DMS153 treated with DMSO at 0.1 percent for 48 hours (cell line): ENCODE measurements at regions not wholly inside any gene's neighbourhood (a gene's known extent, or its start where the extent isn't known, plus 50 kb on each side); places are given as distances from the start of the nearest gene placed in this dataset.

Source experiments
- DNase-seq: peaks from one replicate; lab custom pipeline; 2025; ENCODE audit not compliant: unreplicated experiment; lab: John Stamatoyannopoulos, UW

DNA sequence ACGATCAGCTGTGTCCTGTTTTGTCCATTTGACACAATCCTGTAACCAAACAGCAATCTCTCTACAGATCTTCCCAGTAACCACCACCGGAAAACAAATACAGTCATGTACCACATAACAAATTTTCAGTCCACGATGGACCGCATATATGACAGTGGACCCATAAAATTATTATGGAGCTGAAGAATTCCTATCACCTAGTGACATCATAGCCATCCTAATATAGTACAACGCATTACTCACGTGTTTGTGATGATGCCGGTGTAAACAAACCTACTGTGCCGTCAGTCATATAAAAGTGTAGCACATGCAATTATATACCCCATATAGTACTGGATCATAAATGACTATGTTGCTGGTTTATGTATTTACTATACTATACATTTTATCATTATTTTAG lies 133.7 kb upstream of the EDNRA start:
- no peak for DNase-seq

DNA sequence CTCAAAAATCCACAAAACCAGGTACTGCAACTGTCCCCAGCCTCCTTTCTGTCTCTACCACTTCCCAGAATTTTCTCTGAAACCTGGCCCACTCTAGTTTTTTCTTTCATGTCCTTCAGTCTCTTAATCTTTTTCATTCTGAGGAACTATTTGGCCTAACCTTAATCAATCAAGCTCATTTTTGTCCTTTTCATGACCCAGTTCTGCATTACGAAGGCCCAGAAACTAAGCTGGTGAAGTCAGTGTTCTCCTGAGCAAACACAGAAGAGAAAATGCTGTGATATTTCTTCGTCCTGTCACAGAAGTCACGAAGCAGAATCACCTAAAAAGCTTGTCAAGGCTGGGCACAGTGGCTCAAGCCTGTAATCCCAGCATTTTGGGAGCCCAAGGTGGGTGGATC lies 131.7 kb upstream of the EDNRA start:
- no peak for DNase-seq

DNA sequence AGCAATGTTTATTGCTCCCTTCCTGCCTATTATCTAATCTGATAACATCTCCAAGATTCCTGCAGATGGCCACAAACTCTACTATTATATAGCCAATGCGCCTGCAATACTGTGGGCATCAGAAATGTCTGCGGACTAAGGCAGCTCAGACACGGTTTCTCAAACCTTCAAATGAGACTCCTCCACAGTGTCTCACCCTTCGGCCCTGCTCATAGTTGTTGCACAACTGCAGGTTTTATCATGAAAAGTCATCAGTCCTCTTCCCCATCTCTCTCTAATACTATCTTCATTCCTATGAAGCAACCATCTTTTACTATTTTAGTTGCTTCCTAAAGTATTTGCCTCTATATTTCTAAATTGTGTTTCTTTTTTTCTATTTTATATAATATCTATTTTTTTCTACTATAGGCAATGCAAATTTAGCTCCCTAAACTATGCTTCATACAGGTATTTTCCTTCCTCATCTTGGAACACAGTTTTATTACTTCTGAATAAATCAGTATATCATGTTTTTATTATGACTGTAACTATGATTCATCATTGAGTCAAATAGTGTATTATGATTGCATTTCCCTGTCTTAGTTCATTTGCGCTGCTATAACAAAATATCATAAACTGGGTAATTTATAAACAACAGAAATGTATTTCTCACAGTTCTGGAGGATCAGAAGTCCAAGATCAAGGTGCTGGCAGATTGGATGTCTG lies 129.7 kb upstream of the EDNRA start:
- DNase-seq, result no peak

DNA sequence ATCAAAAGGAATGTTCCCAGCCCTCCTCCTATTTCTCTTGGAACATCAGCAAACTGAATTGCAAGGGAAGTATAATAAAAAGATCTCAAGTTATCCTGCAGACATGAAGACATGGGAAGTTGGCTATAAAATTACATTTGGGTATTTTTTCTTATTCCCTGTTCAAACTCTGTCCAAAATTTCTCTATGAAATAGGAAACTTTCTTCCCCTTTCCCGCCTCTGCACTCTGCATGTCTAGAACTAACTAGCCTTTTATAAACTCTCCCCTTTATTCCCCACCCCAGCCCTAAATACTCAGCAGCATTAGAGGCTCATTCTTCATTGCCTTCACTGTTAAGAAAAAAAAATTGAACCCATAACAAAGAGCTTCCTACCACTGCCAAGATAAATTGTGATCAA lies 126.7 kb upstream of the EDNRA start:
- DNase-seq, result no peak

DNA sequence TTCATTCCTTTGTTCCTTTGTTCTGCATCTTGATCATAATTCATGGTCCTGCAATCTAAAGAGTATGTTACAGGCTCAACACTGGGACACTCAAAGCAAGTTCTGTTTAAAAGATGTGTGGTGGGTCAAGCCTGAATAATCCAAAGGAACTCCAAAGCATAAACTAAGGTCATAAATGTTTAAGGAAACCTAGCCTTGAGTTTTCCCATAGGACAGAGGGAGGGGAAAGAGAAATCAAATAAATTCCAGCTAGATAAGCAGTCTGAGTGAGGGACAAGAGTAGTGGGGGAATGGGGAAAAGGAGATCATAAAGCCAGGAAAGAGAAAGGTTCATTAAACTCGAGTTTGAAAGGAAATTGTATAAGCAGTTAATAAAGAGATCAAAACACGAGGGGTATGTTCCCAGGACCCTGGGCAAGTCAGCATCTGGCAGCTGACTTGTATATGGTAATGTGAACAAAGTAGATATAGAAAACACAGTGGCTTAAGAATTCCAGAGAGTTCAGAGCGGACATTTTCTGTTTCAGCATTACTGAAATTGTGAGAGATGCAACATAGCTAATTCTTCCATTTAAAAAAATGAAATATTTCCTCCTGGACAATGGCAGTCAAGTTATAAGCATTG lies 125.8 kb upstream of the EDNRA start:
- no peak for DNase-seq

DNA sequence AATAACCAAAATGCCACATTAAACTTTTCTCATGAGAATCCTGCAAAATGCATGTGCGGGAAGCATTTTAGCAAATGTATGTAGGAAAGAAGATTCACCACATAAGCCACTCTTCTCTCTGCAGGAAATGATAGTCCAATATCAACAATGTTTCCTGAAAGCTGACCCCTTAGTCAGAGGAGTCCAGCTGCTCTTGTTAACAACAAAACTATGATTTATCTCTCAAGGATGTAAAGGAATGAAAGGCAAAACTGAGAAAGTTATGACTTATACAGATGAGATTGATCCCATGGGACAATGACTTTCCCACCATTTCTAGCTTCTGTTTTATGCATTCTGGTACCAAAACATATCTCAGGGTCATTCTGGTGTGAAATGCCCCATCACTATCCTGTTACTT lies 125.0 kb upstream of the EDNRA start:
- DNase-seq, result no peak

DNA sequence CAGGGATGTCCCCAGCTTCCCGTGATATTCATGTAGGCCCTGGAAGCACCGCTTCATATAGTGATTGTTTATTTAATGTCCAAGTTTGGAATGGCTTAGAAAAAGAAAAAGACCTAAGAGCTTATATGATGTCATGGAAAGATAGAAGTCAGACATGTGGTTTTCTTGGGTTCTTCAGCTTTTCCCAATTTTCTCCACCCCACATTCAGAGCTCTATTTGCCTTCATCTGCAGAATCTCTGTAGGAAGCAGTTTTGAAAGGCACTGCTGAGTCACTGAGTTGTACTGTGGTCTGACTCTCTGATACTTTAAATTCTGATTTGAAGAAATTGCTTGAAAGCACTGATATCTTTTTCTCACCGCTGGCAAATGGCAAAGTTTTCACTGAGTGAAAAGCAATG lies 120.6 kb upstream of the EDNRA start:
- no peak for DNase-seq

DNA sequence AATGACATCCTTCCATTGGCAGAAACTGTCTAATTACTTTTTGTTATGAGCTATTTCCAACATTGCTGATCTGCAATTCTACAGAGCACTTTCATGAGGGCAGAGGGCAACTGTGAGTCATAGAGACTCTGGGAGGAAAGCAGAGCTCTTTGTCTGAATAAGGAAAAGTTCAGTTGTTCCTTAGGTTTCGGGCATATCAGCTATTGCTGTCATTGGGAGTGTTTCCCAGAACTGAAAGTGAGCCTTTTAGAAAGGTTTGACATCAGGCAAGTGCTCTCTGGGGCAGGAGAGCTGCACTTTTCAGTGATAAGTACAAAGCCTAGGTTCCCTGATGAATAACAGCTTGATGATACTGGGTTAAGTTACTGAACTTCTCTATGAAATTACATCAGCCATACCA lies 119.2 kb upstream of the EDNRA start:
- no peak for DNase-seq

DNA sequence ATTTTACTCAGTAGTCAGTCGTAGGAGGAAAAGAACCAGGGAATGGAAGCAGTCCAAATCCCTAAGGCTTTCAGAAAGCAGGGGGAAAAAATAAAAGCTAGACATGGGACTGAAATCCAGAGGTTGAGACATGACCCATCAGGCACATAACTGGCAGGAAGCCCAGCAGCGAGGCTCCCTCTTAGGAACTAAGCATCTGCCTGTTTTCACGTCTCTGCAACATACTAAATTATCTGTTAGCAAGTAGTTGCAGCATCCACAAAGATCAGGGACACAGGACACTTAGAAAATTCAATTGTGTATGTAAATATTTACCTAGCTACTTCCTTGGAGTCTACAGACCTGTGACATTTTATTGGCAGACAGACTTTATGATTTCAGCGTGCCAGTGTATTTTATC lies 118.0 kb upstream of the EDNRA start:
- no peak for DNase-seq

DNA sequence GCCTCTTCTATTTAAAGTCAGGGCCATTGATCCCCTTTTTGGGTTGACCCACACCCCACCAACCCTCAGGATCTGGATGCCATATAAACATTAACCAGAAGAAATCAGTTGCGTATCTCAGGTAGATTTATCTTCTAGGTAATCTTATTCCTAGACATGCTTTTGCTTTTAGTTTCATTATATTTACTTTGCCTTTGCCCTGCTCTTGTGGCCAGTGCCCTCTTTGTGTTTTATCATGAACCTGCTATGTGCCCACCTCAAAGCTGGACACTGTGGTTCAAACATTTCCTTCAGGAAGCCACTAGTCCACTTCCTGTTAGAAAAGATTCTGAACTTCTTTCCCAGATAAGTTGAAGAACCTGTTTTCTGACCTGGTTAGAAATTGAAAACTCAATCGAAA lies 117.4 kb upstream of the EDNRA start:
- DNase-seq, result no peak

DNA sequence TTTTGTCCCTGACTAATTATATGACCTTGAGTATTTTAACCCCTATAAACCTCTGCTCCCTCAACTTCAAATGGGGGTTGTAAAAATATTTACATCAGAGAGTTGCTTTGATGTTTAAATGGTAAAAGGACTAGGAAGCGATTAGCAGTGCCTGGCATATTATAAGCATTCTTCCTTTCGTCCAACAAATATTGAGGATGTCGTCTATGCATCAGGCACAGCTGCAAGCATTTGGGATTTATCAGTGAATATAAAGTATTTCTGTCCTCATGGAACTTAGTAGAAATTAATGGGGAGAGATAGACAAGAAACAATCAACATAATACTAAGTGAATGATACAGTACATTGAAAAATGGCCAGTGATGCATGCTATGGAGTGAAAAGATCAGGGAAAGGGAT lies 115.5 kb upstream of the EDNRA start:
- DNase-seq, result no peak

DNA sequence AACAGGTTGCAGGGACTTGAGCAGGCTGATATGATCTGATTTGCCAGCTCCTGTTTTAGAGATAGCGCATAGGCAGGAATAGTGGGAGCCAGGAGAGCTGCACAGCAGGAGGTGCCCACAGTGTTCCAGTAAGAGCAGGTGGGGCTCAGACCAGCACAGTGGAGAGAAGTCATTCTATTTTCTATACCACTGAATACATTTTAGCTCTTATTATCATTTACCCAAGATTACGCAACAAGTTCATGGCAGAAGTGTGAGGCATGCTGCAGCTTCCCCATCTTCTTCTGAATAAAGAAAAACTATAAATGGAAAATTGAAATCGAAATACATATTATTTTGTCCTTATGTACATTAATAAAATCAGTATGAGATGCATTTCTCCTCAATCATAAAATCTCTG lies 114.7 kb upstream of the EDNRA start:
- no peak for DNase-seq

DNA sequence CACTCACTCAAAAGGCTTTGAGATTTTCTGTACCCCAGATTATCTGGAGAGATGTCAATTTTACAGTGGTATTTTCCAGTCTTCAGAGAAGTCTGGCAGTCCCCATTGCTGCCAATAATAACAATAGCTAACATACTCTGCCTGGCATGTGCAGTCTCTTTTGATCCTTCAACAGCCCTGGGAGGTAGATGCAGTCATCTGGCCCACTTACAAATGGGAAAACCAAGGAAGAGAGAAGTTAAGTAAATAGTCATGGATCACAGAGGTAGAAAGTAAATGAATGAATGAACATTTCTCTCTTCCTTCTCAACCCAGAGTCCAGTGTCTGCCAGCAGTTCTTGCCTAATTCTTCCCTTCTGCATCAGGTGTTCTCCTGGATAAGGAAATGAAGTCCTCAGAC lies 113.0 kb upstream of the EDNRA start:
- DNase-seq, result no peak

DNA sequence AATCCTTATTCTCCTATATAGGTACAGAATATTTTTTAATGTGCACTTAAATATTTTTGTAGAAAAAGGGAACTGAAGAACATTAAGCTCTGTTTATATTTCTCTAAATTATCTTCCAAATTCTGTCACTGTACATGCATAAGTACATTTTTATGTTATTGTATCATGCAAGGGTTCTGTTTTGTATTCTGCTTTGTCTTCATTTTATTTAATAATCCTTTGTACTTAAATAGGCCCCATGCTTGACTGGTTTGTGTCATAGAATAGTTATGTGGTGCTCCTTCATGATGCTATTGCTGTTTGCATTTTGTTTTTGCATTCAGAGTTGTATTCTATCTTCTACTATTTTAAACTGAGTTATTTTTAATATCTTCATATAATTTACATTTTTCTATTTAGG lies 111.9 kb upstream of the EDNRA start:
- DNase-seq, result no peak

DNA sequence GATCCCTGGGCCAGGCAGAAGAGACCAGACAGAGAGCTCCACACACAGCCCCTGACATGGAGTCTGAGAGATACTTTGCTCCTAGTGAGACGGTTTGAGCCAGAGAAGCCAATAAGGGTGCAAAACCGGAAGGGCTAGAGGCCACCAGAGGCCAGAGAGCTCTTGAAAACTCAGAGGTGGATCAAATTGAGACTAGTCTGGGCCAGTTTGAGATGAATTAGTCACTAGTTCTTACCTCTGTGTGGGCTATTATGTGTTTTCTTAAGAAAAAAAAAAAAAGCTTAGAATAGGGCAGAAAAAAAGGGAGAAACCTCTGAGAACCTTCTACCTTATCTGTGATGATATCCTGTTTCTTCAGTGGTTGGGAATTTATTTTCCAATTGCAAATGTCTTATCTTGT lies 110.4 kb upstream of the EDNRA start:
- no peak for DNase-seq

DNA sequence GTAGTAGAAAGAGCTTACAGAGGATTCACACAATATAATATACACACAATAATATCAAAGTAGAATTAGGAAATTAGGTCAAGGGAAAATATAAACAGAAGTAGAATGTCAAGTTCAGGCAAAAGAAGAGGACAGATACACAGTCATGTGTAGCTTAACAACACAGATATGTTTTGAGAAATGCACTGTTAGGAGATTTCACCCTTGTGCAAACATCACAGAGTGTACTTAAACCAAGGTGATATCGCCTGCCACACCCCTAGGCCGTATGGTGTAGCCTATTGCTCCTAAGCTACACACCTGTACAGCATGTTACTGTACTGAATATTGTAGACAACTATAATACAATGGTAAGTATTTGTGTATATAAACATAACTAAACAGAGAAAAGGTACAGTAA lies 110.0 kb upstream of the EDNRA start:
- no peak for DNase-seq

DNA sequence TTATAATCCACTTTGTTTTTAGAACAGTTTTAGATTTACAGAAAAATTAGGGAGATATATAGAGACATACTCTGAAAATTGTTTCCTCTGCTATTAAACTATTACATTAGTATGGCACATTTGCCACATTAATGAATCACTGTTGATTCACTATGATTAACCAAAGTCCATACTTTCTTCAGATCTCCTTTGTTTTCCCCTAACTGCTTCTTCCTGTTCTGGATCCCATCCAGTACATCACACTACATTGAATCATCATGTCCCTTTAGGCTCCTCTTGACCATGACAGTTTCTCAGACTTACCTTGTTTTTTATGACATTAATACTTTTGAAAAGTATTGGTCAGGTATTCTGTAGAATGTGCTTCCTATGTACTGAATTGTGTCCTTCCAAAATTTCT lies 109.2 kb upstream of the EDNRA start:
- no peak for DNase-seq

DNA sequence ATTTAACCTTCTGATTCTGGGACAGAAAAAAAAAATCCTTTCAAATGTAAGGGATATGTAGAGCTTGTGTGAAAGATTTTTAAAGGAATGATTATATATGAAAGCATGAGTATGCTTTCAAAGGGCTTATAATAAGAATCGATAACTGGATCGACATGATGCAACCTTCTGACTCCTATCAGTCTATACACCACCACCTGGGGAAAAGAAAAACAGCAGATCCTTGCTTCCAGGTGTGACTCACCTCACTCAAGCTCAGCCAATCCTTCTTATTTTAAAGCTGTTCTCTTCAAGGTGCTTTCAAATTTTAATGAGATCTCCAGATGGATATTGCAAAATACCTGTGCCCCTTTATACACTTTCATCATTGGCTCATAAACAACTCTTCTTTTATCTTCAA lies 102.1 kb upstream of the EDNRA start:
- no peak for DNase-seq

DNA sequence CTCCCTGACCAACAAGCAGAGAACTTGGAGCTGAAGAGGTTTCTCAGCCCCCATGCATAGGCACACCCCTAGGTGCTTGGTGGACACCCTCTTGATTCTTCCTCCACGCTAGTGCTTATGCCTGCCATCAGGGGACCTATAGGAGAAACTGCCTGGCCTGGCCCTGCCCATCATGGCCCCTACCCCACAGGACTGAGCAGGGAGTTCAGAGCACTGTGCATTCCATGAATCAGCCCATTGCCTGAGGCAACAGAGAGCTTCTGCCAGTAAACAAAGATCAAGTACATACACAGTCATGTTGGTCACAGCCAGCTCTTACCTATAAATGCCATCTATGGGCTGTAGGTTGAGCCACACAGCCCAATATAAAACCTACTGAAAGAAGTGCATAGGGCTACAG lies 99.1 kb upstream of the EDNRA start:
- DNase-seq, result no peak

DNA sequence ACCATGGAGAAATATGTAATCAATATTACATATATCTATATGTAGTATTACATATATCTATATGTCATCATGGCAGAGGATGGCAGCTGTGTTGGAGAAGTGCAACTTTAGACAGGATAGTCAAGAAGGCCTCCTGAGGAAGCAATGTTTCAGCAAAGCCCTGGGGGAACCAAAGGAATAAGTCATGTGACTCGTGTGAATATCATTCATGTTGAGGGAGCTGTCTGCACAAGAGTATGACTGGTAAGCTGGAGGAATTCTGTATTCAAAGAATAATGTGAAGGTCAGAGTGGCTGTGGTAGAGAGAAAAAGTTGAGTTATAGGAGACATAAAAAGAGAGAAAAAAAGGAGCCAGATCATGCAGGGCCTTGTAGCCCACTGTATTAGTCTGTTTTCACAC lies 92.9 kb upstream of the EDNRA start:
- DNase-seq, result no peak

DNA sequence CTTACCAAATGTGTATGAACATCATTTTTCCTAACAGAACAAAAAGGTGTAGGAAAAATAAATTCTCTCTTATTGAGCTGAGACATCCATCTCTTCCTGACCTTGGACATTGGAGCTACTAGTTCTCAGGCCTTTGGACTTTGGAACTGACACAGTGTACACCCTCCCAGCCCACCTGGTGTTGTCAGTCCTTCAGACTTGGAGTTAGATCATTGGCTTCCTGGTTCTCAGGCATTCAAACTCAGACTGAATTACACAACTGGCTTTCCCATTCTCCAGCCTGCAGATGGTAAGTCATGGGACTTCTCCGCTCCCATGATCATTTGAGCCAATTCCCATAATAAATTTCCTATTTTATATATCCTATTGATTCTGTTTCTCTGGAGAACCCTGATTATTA lies 84.8 kb upstream of the EDNRA start:
- no peak for DNase-seq

DNA sequence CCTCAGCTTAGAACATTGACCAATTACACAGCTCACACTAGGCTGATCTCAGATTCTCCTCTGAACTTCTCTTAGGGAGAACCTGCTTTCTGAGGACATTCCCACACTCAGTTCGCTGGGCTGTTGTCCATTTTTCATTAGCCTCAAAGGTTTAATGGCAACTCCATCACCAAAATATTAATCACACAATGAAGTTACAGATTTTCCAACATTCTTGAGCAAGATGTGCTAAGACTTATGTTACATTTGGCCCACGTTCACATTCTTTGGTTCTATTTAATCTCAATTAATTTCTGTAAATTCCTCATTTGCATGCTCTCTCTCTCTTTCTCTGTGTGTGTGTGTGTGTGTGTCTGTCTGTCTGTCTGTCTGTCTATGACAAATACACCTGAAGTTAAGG lies 82.3 kb upstream of the EDNRA start:
- DNase-seq, result no peak

DNA sequence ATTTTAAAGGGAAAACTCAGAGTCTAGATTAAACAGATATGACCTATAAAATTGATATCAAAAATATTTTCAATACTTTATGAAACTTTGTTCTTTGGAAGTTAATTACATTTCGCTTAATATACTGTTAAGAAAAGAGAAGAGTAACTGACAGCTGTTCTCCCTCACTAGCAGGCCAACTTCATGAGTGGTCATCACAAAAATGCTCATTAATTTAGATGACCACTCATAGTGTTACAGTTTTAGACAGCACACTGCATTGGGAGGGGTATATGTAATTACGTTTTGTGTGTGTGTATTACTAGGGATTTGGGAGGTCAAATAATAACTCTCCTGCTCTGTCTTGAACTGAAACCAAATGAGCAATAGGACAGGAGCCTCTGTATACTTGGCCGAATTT lies 80.2 kb upstream of the EDNRA start:
- DNase-seq, result no peak
